Panc1 (cell line): ENCODE measurements at regions not wholly inside any gene's neighbourhood (a gene's known extent, or its start where the extent isn't known, plus 50 kb on each side); places are given as distances from the start of the nearest gene placed in this dataset.

Experiments
- ATAC-seq: fragments of 200-7000 bp; cut with Tn5 transposase; 2 replicates; pipeline ENCODE4 v1.9.1; 2020; ENCODE audit warnings: mild to moderate bottlenecking, moderate library complexity
- BruUV-seq: library from RNA; stranded (reverse); fragments of 400-500 nt; replicated peaks from 2 replicates; lab custom pipeline; 2021; lab: Mats Ljungman, UMichigan
- CTCF ChIA-PET: fragments of 300-600 bp; sonication (Branson Sonifier 250); formaldehyde crosslinking; loops from one replicate; lab custom pipeline; 2022; ENCODE audit warnings: antibody characterized with exemption; lab: Charles Lee
- POLR2A ChIA-PET: fragments of 300-600 bp; sonication (Branson Sonifier 250); formaldehyde crosslinking; loops from one replicate; lab custom pipeline; 2022; ENCODE audit warnings: antibody characterized with exemption; lab: Charles Lee
- DNase-seq: peaks from one replicate; pipeline ENCODE4 v3.0.0-alpha.2; 2010; ENCODE audit warnings: low read depth, low spot score
- H3K27ac ChIP-seq: 2 replicates; pipeline ENCODE4 v1.5.1; 2011; ENCODE audit warnings: mild to moderate bottlenecking, low read length, inconsistent platforms
- H3K27me3 ChIP-seq: fragments of 200-500 bp; sonication (Bioruptor generic); 2 replicates; pipeline ENCODE4 v1.6.0; 2014; ENCODE audit warnings: low read length, inconsistent platforms; ENCODE audit not compliant: control insufficient read depth, insufficient read depth
- H3K36me3 ChIP-seq: fragments of 200-500 bp; sonication (Bioruptor generic); 2 replicates; pipeline ENCODE4 v1.5.1; 2014; ENCODE audit warnings: inconsistent platforms, mild to moderate bottlenecking, low read length, moderate library complexity; ENCODE audit not compliant: control insufficient read depth, insufficient read depth
- H3K4me1 ChIP-seq: 2 replicates; pipeline ENCODE4 v1.5.1; 2011; ENCODE audit warnings: inconsistent platforms, mild to moderate bottlenecking, low read length, moderate library complexity; ENCODE audit not compliant: control insufficient read depth, insufficient read depth
- H3K4me3 ChIP-seq, 2 experiments: 2 replicates each; pipeline ENCODE4 v1.5.1; 2011 to 2012; ENCODE audit warnings: low read depth in 2 of 2, low read length in 2 of 2, mild to moderate bottlenecking in 2 of 2, inconsistent platforms in 1 of 2, moderate library complexity in 1 of 2
- H3K9me3 ChIP-seq: fragments of 200-500 bp; sonication (Bioruptor generic); 2 replicates; pipeline ENCODE4 v1.5.1; 2014; ENCODE audit warnings: low read depth, mild to moderate bottlenecking, inconsistent platforms, low read length, moderate library complexity; ENCODE audit not compliant: control insufficient read depth, insufficient read depth
- CTCF ChIP-seq: fragments of 450-650 bp; IDR thresholded peaks from 2 replicates; pipeline ENCODE4 v1.5.1; 2017; ENCODE audit warnings: mild to moderate bottlenecking
- POLR2AphosphoS5 ChIP-seq: IDR thresholded peaks from 2 replicates; pipeline ENCODE4 v1.6.1; 2012; ENCODE audit warnings: mild to moderate bottlenecking, low read depth, low read length, moderate library complexity
- REST ChIP-seq, 2 experiments: IDR thresholded peaks; 2 replicates each; pipeline ENCODE4 v1.6.1; 2011 to 2012; ENCODE audit warnings: low read depth in 2 of 2, control low read depth in 1 of 2, low read length in 1 of 2, mild to moderate bottlenecking in 1 of 2, moderate library complexity in 1 of 2; ENCODE audit not compliant: insufficient read depth in 1 of 2
- SIN3A ChIP-seq: IDR thresholded peaks from 2 replicates; pipeline ENCODE4 v1.6.1; 2012; ENCODE audit warnings: low read depth, mild to moderate bottlenecking, low read length, moderate library complexity, borderline replicate concordance; ENCODE audit not compliant: insufficient read depth
- TCF7L2 ChIP-seq: IDR thresholded peaks from 2 replicates; pipeline ENCODE4 v1.6.1; 2011; ENCODE audit warnings: mild to moderate bottlenecking, low read depth, low read length, inconsistent platforms
- in situ Hi-C: cut with HindIII; loops from 2 replicates; pipeline ENCODE4 v1.10.0; 2016; ENCODE audit warnings: low sequenced_read_pairs, low pct_unique_long_range_greater_than_20kb
- intact Hi-C: fragments of 100-400 bp; cut with micrococcal nuclease; formaldehyde crosslinking; loops from one replicate; pipeline ENCODE4 v1.10.0; 2022; ENCODE audit not compliant: unreplicated experiment

- in situ Hi-C loops: no loop called here
- no peak for TF ChIP-seq SIN3A
- TF ChIP-seq POLR2AphosphoS5: no peak
- no peak for TF ChIP-seq TCF7L2
- no peak for TF ChIP-seq CTCF
- no peak for TF ChIP-seq REST (IDR thresholded peaks at IDR 0.05; ENCODE audit: insufficient read depth in 1 of 2, low read depth in 2 of 2, low read length in 1 of 2)
- POLR2A ChIA-PET: no interaction called here
- CTCF ChIA-PET: no interaction called here
- intact Hi-C loops: no loop called here
- no peaks in the 10 kb centered on the region for H3K27me3 ChIP-seq
- H3K4me3 ChIP-seq: no peak overlapping the region
- DNase-seq: no peak
- no peak overlapping the region for H3K27ac ChIP-seq
- no peaks in the 10 kb centered on the region for H3K4me1 ChIP-seq
- H3K36me3 ChIP-seq: no peaks in the 10 kb centered on the region
- BruUV-seq: no TSS peak
- no peaks in the 10 kb centered on the region for H3K9me3 ChIP-seq
- no peak for ATAC-seq
These were observed 715.6 kb downstream of the QKI start for GRCh38 chr6:164130151-164130550.

GRCh38 chr6:164129218-164129617, 714.7 kb downstream of the QKI start:
- H3K36me3 ChIP-seq: no peaks in the 10 kb centered on the region
- no TSS peak for BruUV-seq
- DNase-seq: no peak
- in situ Hi-C loops: no loop called here
- H3K4me3 ChIP-seq: no peak overlapping the region
- H3K9me3 ChIP-seq: no peaks in the 10 kb centered on the region
- CTCF ChIA-PET: no interaction called here
- no peak for ATAC-seq
- H3K27me3 ChIP-seq: no peaks in the 10 kb centered on the region
- intact Hi-C loops: no loop called here
- no peak overlapping the region for H3K27ac ChIP-seq
- TF ChIP-seq POLR2AphosphoS5 (no peak), CTCF (no peak), REST (IDR thresholded peaks at IDR 0.05; ENCODE audit: insufficient read depth in 1 of 2, low read depth in 2 of 2, low read length in 1 of 2) (no peak), TCF7L2 (no peak), SIN3A (no peak)
- POLR2A ChIA-PET: no interaction called here
- no peaks in the 10 kb centered on the region for H3K4me1 ChIP-seq
